ENCODE measurements at regions not wholly inside any gene's neighbourhood (a gene's known extent, or its start where the extent isn't known, plus 50 kb on each side); places are given as distances from the start of the nearest gene placed in this dataset.

GRCh38 chr12:30012816-30013450 lies 229.2 kb upstream of the TMTC1 start:
- no peak for DNase-seq

GRCh38 chr12:30010071-30011052 lies 226.6 kb upstream of the TMTC1 start:
- DNase-seq = no peak

GRCh38 chr12:30006021-30006420 lies 222.3 kb upstream of the TMTC1 start:
- DNase-seq = no peak

GRCh38 chr12:30003321-30003720 lies 219.6 kb upstream of the TMTC1 start:
- DNase-seq = no peak

- DNase-seq = no peak
Observed at GRCh38 chr12:30002677-30003076, 218.9 kb upstream of the TMTC1 start.

GRCh38 chr12:30000401-30000800 lies 216.7 kb upstream of the TMTC1 start:
- no peak for DNase-seq

GRCh38 chr12:29996993-29997392 lies 213.3 kb upstream of the TMTC1 start:
- DNase-seq = no peak

GRCh38 chr12:29992366-29992765 lies 208.6 kb upstream of the TMTC1 start:
- no peak for DNase-seq

GRCh38 chr12:29991924-29992323 lies 208.2 kb upstream of the TMTC1 start:
- no peak for DNase-seq

- DNase-seq = no peak
Observed at GRCh38 chr12:29990971-29991370, 207.2 kb upstream of the TMTC1 start.

GRCh38 chr12:29983851-29984250 lies 200.1 kb upstream of the TMTC1 start:
- DNase-seq = no peak

GRCh38 chr12:29980304-29980703 lies 196.6 kb upstream of the TMTC1 start:
- DNase-seq = no peak

GRCh38 chr12:29971446-29971845 lies 187.7 kb upstream of the TMTC1 start:
- no peak for DNase-seq

GRCh38 chr12:29970501-29970900 lies 186.8 kb upstream of the TMTC1 start:
- DNase-seq = no peak

- peak; percentile 77 for DNase-seq
Observed at GRCh38 chr12:29962276-29963035, 178.7 kb upstream of the TMTC1 start.

- DNase-seq = no peak
Observed at GRCh38 chr12:29961231-29961630, 177.5 kb upstream of the TMTC1 start.

- DNase-seq = no peak
Observed at GRCh38 chr12:29960122-29960521, 176.4 kb upstream of the TMTC1 start.

- DNase-seq = no peak
Observed at GRCh38 chr12:29957835-29958234, 174.1 kb upstream of the TMTC1 start.

- DNase-seq = no peak
Observed at GRCh38 chr12:29945904-29946303, 162.2 kb upstream of the TMTC1 start.

- no peak for DNase-seq
Observed at GRCh38 chr12:29944269-29945000, 160.7 kb upstream of the TMTC1 start.

- no peak for DNase-seq
Observed at GRCh38 chr12:29943683-29944082, 159.9 kb upstream of the TMTC1 start.

GRCh38 chr12:29940811-29941210 lies 157.1 kb upstream of the TMTC1 start:
- DNase-seq = no peak

- DNase-seq = no peak
Observed at GRCh38 chr12:29930503-29930902, 146.8 kb upstream of the TMTC1 start.

Measured in NCI-H1048 (cell line).